ENCODE measurements at regions not wholly inside any gene's neighbourhood (a gene's known extent, or its start where the extent isn't known, plus 50 kb on each side); places are given as distances from the start of the nearest gene placed in this dataset.

GRCh38 chr16:65323655-65324237 lies 201.9 kb upstream of the CDH11 start:
- no peak overlapping the region for H3K4me3 ChIP-seq (ENCODE audit: low read depth, low read length)
- H3K36me3 ChIP-seq (ENCODE audit: control insufficient read depth, insufficient read depth, low read length), result no peaks in the 10 kb centered on the region
- no peak for TF ChIP-seq CTCF (IDR thresholded peaks at IDR 0.05; ENCODE audit: insufficient read depth, low read length, severe bottlenecking)
- DNase-seq (ENCODE audit: low read depth) (no peak), FAIRE-seq (no peak)
- H3K27me3 ChIP-seq (ENCODE audit: control insufficient read depth, insufficient read depth, low read length), result no peaks in the 10 kb centered on the region

DNA sequence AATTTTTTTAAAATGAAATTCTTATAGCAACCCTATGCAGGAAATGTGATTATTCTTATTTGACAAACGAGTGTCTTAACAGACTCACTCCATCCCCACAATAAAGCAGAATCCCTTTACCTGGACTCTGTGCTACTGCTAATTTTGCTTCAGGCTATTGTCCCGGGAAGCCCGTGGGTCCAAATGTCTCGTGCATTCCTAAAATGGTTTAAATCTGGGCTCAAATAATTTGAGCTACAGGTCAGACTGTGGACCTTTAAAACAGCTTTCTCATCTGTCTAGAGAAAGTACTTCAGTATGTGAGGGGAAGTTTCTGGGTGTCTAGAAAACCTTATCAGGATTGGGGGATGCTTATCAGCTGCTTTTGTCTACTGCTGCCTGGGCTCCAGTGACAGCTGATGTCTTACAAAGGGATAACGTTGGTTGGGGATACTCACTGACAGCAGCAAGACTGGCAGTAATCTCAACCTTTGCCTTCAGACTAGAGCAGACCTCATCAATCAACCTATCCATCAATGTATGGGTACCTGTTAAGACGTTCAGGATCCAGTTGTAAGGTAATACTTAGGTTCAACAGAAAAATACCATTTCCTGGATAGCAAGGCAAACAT lies 197.9 kb upstream of the CDH11 start:
- FAIRE-seq, result peak; percentile 85
- no peaks in the 10 kb centered on the region for H3K36me3 ChIP-seq (ENCODE audit: control insufficient read depth, insufficient read depth, low read length)
- DNase-seq (ENCODE audit: low read depth), result no peak
- H3K4me3 ChIP-seq (ENCODE audit: low read depth, low read length), result no peak overlapping the region
- no peaks in the 10 kb centered on the region for H3K27me3 ChIP-seq (ENCODE audit: control insufficient read depth, insufficient read depth, low read length)
- no peak for TF ChIP-seq CTCF (IDR thresholded peaks at IDR 0.05; ENCODE audit: insufficient read depth, low read length, severe bottlenecking)

DNA sequence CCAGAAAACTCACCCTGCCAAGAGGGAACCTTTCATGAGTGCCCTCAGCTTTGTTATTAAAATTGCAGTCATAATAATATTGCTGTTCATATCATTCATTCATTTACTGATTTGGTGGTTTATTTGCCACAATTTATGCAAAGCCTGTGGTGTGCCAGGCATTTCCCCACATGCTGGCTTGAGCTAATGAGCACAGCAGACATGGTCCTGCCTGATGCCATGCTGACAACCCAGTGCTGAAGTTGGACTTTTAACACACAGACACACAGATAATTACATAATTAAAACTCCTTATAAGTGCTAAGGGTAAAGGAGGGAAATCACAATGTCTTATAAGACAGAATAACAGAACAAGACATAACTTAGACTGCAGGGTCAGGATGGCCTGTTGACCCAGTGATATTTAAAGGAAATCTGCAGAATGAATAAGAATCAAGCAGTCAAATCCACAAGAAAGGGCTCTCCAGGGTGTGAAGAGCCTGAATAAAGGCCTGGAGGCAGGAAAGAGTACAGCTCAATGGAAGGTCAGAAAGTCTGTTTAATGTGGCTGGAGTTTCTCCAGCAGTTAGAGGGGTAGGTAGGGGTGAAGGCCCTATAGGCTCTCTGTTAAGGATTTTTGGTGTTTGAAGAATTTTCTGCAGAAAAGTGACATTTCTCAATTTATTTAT lies 196.9 kb upstream of the CDH11 start:
- no peaks in the 10 kb centered on the region for H3K36me3 ChIP-seq (ENCODE audit: control insufficient read depth, insufficient read depth, low read length)
- DNase-seq (ENCODE audit: low read depth) (no peak), FAIRE-seq (no peak)
- no peak for TF ChIP-seq CTCF (IDR thresholded peaks at IDR 0.05; ENCODE audit: insufficient read depth, low read length, severe bottlenecking)
- no peak overlapping the region for H3K4me3 ChIP-seq (ENCODE audit: low read depth, low read length)
- H3K27me3 ChIP-seq (ENCODE audit: control insufficient read depth, insufficient read depth, low read length), result no peaks in the 10 kb centered on the region

- no peak for TF ChIP-seq CTCF (IDR thresholded peaks at IDR 0.05; ENCODE audit: insufficient read depth, low read length, severe bottlenecking)
- no peak overlapping the region for H3K4me3 ChIP-seq (ENCODE audit: low read depth, low read length)
- no peaks in the 10 kb centered on the region for H3K27me3 ChIP-seq (ENCODE audit: control insufficient read depth, insufficient read depth, low read length)
- DNase-seq (ENCODE audit: low read depth) (no peak), FAIRE-seq (no peak)
- H3K36me3 ChIP-seq (ENCODE audit: control insufficient read depth, insufficient read depth, low read length), result no peaks in the 10 kb centered on the region
These were observed 196.3 kb upstream of the CDH11 start for GRCh38 chr16:65318138-65318537.

DNA sequence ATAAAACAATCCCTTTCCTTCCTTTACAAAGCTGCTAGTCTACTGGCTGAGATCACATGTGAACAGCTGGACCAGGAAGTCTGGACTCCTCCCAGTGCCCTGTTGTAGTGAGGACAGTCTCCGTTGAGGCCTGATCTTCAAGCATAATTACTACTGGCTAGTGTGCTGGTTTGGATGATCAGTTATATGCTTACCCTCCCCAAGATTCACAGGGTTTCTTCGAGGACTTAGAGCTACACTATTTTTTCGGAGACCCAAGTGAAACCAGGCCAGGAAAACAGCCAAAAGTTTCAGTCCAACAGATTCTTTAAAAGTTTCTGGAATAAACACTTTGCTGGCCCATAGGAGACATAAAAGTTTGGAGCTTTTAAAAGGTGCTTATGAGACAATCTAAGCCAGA lies 194.9 kb upstream of the CDH11 start:
- DNase-seq (ENCODE audit: low read depth) (no peak), FAIRE-seq (peak; percentile 7)
- Histone ChIP-seq H3K4me3 (ENCODE audit: low read depth, low read length) (no peak overlapping the region), H3K36me3 (ENCODE audit: control insufficient read depth, insufficient read depth, low read length) (no peaks in the 10 kb centered on the region), H3K27me3 (ENCODE audit: control insufficient read depth, insufficient read depth, low read length) (no peaks in the 10 kb centered on the region)
- no peak for TF ChIP-seq CTCF (IDR thresholded peaks at IDR 0.05; ENCODE audit: insufficient read depth, low read length, severe bottlenecking)

All from bronchial epithelial cell (primary cell).